ENCODE measurements at regions not wholly inside any gene's neighbourhood (a gene's known extent, or its start where the extent isn't known, plus 50 kb on each side); places are given as distances from the start of the nearest gene placed in this dataset.

DNA sequence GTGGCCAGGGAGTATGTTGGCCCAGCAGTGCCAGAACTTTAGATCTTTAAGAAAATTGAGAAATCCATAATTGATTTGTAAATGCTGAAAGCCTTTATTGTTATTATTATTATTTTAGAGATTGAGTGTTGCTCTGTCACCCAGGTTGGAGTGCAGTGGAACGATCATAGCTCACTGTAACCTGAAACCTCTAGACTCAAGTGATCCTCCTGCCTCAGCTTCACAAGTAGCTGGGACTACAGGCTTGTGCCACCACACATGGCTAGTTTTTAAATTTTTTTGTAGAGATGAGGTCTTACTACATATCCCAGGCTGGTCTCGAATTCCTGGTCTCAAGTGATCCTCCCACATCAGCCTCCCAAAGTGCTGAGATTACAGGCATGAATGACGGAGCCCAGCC, 143.2 kb upstream of the CCDC68 start:
- TF ChIP-seq TAF1 (IDR thresholded peaks at IDR 0.05; ENCODE audit: low read depth) (no peak), EZH2 (IDR thresholded peaks at IDR 0.05; ENCODE audit: borderline replicate concordance, insufficient read depth, low read length, poor library complexity, severe bottlenecking) (no peak), SMC3 (conservative IDR thresholded peaks at IDR 0.05; ENCODE audit: poor library complexity) (no peak), POLR2AphosphoS5 (IDR thresholded peaks at IDR 0.05) (no peak), RAD21 (conservative IDR thresholded peaks at IDR 0.05) (no peak), MXI1 (conservative IDR thresholded peaks at IDR 0.05; ENCODE audit: poor library complexity, severe bottlenecking) (no peak)
- TF ChIP-seq, protein P1, sequence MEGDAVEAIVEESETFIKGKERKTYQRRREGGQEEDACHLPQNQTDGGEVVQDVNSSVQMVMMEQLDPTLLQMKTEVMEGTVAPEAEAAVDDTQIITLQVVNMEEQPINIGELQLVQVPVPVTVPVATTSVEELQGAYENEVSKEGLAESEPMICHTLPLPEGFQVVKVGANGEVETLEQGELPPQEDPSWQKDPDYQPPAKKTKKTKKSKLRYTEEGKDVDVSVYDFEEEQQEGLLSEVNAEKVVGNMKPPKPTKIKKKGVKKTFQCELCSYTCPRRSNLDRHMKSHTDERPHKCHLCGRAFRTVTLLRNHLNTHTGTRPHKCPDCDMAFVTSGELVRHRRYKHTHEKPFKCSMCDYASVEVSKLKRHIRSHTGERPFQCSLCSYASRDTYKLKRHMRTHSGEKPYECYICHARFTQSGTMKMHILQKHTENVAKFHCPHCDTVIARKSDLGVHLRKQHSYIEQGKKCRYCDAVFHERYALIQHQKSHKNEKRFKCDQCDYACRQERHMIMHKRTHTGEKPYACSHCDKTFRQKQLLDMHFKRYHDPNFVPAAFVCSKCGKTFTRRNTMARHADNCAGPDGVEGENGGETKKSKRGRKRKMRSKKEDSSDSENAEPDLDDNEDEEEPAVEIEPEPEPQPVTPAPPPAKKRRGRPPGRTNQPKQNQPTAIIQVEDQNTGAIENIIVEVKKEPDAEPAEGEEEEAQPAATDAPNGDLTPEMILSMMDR (IDR thresholded peaks at IDR 0.05; ENCODE audit: poor library complexity, severe bottlenecking) = no peak
- TF ChIP-seq, protein P2, sequence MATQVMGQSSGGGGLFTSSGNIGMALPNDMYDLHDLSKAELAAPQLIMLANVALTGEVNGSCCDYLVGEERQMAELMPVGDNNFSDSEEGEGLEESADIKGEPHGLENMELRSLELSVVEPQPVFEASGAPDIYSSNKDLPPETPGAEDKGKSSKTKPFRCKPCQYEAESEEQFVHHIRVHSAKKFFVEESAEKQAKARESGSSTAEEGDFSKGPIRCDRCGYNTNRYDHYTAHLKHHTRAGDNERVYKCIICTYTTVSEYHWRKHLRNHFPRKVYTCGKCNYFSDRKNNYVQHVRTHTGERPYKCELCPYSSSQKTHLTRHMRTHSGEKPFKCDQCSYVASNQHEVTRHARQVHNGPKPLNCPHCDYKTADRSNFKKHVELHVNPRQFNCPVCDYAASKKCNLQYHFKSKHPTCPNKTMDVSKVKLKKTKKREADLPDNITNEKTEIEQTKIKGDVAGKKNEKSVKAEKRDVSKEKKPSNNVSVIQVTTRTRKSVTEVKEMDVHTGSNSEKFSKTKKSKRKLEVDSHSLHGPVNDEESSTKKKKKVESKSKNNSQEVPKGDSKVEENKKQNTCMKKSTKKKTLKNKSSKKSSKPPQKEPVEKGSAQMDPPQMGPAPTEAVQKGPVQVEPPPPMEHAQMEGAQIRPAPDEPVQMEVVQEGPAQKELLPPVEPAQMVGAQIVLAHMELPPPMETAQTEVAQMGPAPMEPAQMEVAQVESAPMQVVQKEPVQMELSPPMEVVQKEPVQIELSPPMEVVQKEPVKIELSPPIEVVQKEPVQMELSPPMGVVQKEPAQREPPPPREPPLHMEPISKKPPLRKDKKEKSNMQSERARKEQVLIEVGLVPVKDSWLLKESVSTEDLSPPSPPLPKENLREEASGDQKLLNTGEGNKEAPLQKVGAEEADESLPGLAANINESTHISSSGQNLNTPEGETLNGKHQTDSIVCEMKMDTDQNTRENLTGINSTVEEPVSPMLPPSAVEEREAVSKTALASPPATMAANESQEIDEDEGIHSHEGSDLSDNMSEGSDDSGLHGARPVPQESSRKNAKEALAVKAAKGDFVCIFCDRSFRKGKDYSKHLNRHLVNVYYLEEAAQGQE (IDR thresholded peaks at IDR 0.05; ENCODE audit: borderline replicate concordance) = no peak
